CD8-positive, alpha-beta memory T cell (primary cell): ENCODE measurements at regions not wholly inside any gene's neighbourhood (a gene's known extent, or its start where the extent isn't known, plus 50 kb on each side); places are given as distances from the start of the nearest gene placed in this dataset.

Experiments used
- CTCF ChIA-PET: fragments of 350-600 bp; sonication (Branson Sonifier 250); formaldehyde crosslinking; loops from one replicate; lab custom pipeline; 2021; ENCODE audit warnings: antibody characterized with exemption; lab: Charles Lee
- POLR2A ChIA-PET: fragments of 350-600 bp; sonication (Branson Sonifier 250); formaldehyde crosslinking; loops from one replicate; lab custom pipeline; 2021; ENCODE audit warnings: antibody characterized with exemption; lab: Charles Lee
- DNase-seq, 5 donors: peaks; one replicate each; pipeline versions ENCODE4 v3.0.0 to v3.0.0-alpha.2; 2020 to 2022; ENCODE audit warnings: mixed read lengths in 1 of 5
- H3K27ac ChIP-seq: one replicate; pipeline ENCODE4 v1.7.0; 2013; ENCODE audit warnings: low read depth, mild to moderate bottlenecking, low read length, moderate library complexity
- H3K27me3 ChIP-seq: 2 replicates; pipeline ENCODE4 v1.7.0; 2013; ENCODE audit warnings: low read length, mild to moderate bottlenecking; ENCODE audit not compliant: insufficient read depth, poor library complexity, severe bottlenecking
- H3K36me3 ChIP-seq: 2 replicates; pipeline ENCODE4 v1.7.0; 2013; ENCODE audit warnings: mild to moderate bottlenecking, low read length, moderate library complexity; ENCODE audit not compliant: insufficient read depth
- H3K4me1 ChIP-seq: 2 replicates; pipeline ENCODE4 v1.7.0; 2013; ENCODE audit warnings: mild to moderate bottlenecking, low read length, moderate library complexity; ENCODE audit not compliant: insufficient read depth
- H3K4me3 ChIP-seq: 2 replicates; pipeline ENCODE4 v1.7.0; 2013; ENCODE audit warnings: mild to moderate bottlenecking, low read length
- H3K9me3 ChIP-seq: 2 replicates; pipeline ENCODE4 v1.7.0; 2013; ENCODE audit warnings: mild to moderate bottlenecking, low read length
- H3K27ac Mint-ChIP-seq, 8 donors: one replicate each; pipeline ENCODE4 v1.8.0; 2020 to 2021; ENCODE audit warnings: mixed read lengths in 8 of 8, mild to moderate bottlenecking in 6 of 8, inconsistent platforms in 3 of 8, moderate library complexity in 3 of 8
- H3K27me3 Mint-ChIP-seq, 2 donors: one replicate each; pipeline ENCODE4 v1.8.0; 2020 to 2021; ENCODE audit warnings: mixed read lengths in 2 of 2, mild to moderate bottlenecking in 1 of 2, moderate library complexity in 1 of 2
- H3K36me3 Mint-ChIP-seq, 3 donors: one replicate each; pipeline ENCODE4 v1.8.0; 2020 to 2021; ENCODE audit warnings: mixed read lengths in 3 of 3, inconsistent platforms in 1 of 3, mild to moderate bottlenecking in 1 of 3
- H3K4me1 Mint-ChIP-seq, 3 donors: one replicate each; pipeline ENCODE4 v1.8.0; 2020 to 2021; ENCODE audit warnings: mixed read lengths in 3 of 3, inconsistent platforms in 1 of 3, mild to moderate bottlenecking in 1 of 3
- H3K4me3 Mint-ChIP-seq, 7 donors: one replicate each; pipeline ENCODE4 v1.8.0; 2020 to 2021; ENCODE audit warnings: mixed read lengths in 7 of 7, mild to moderate bottlenecking in 6 of 7, moderate library complexity in 4 of 7, inconsistent platforms in 2 of 7
- H3K9me3 Mint-ChIP-seq, 5 donors: one replicate each; pipeline ENCODE4 v1.8.0; 2020 to 2022; ENCODE audit warnings: mixed read lengths in 5 of 5, mild to moderate bottlenecking in 3 of 5, moderate library complexity in 2 of 5, inconsistent platforms in 1 of 5

DNA sequence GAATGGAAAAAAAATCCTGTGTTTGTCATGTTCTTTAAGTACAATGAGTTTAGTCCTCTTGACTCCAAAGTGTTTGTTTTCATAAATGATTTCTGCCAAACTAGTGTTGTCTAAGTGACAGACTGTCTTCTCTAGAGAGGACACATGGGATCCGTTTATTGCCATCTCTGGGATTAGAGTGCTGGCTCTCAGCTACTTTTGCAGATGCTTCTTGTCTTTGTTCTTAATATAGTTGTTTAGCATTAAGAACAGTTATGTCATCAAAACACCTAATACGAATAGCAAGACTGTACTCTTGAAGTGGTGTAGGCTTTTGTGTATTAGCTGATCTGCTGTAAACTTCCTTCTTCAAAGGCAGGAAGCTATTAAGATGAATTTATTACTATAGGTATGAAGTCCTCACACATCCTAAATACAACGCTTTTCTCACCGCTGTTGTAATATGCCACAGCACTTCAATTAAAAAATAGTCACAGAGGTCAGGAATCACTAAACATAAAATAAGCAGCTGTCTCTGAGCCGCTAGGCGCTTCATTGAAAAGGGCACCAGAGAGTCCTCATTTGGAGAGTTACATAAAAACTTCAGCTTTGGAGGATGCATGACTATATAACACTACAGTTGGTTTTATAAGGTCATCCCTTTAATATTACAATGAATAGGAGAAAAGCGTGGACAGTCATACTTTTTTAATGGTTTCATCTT, 128.3 kb upstream of the ZNF385D start:
- H3K4me3 Mint-ChIP-seq = no peak overlapping the region
- CTCF ChIA-PET = no interaction called here
- Histone ChIP-seq H3K27ac (no peak overlapping the region), H3K9me3 (no peaks in the 10 kb centered on the region), H3K36me3 (no peaks in the 10 kb centered on the region), H3K4me3 (no peak overlapping the region), H3K27me3 (no peaks in the 10 kb centered on the region), H3K4me1 (no peaks in the 10 kb centered on the region)
- H3K27me3 Mint-ChIP-seq = no peaks in the 10 kb centered on the region
- peaks cover 3 to 21% (median 10%) of the 10 kb centered on the region in 5 donors for H3K9me3 Mint-ChIP-seq
- no peak overlapping the region for H3K27ac Mint-ChIP-seq
- no peaks in the 10 kb centered on the region for H3K36me3 Mint-ChIP-seq
- H3K4me1 Mint-ChIP-seq = no peaks in the 10 kb centered on the region
- no peak for DNase-seq
- POLR2A ChIA-PET = no interaction called here

DNA sequence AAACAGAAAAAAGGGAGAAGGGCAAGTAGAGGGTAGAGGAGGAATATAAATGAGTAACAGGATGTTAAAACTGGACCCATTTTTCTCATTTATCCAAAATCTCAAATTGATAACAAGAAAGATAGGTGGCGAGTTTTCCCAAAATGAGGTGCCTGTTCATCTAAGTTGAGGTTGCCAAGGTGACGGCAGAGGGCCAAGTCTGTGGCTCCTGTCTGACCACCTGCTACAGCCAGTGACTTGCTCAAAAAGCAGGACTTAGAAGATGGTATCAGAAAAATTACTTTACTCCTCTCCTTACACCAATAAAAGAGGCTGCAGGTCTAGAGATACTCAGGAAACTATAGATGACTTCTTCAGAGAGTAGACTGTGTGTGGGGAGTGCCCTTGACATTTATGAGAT, 137.6 kb upstream of the ZNF385D start:
- H3K4me3 ChIP-seq = no peak overlapping the region
- no peak for DNase-seq
- H3K4me1 ChIP-seq = no peaks in the 10 kb centered on the region
- H3K27ac ChIP-seq = no peak overlapping the region
- peaks cover 6 to 24% (median 10%) of the 10 kb centered on the region in 5 donors for H3K9me3 Mint-ChIP-seq
- H3K36me3 ChIP-seq = no peaks in the 10 kb centered on the region
- H3K27me3 Mint-ChIP-seq = no peaks in the 10 kb centered on the region
- H3K4me1 Mint-ChIP-seq = no peaks in the 10 kb centered on the region
- no peaks in the 10 kb centered on the region for H3K27me3 ChIP-seq
- ChIA-PET CTCF (no interaction called here), POLR2A (no interaction called here)
- H3K27ac Mint-ChIP-seq = no peak overlapping the region
- no peaks in the 10 kb centered on the region for H3K36me3 Mint-ChIP-seq
- no peak overlapping the region for H3K4me3 Mint-ChIP-seq
- no peaks in the 10 kb centered on the region for H3K9me3 ChIP-seq

DNA sequence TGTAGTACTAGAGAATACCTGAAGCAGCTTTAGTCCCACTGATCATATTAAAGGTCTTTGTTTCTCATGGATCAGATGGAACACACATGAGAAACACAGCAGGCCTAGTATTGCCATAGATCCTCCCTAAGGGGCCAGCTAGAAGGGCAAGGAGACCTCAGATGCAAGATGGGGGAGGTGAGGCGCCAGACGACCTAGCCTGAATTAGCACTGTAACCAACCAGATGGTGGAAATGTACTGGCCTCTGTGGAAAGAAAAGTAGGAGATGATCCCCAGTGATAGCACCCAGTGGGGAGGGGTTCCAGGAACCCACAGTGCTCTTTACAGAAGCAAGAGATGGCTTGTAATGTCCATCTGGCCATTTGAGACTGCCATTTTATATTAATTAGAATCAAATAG, 138.2 kb upstream of the ZNF385D start:
- H3K27me3 ChIP-seq = no peaks in the 10 kb centered on the region
- H3K4me3 Mint-ChIP-seq = no peak overlapping the region

DNA sequence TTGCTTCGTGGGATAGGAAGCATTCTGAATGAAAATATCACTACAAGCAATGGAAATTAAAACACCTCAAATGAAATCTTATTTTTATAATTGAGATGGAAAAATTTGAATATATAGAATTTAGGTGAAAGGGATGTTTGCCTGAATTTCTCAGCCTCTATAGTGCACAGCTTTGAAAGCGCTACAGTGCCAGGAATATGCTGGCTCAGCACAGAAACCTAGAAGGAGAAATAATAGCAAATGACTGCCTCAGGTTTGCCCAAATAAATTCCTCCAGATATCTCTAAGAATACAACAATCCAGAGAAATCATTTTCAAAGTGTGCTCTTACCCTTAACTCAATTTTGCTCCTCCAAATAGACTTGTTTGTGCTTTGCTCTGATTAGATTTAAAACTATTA, 141.1 kb upstream of the ZNF385D start:
- POLR2A ChIA-PET = no interaction called here
- H3K4me3 Mint-ChIP-seq = no peak overlapping the region
- DNase-seq = no peak
- no peak overlapping the region for H3K27ac Mint-ChIP-seq
- H3K27me3 Mint-ChIP-seq = no peaks in the 10 kb centered on the region
- peaks cover 0 to 1% (median 0%) of the 10 kb centered on the region in 3 donors for H3K36me3 Mint-ChIP-seq
- Histone ChIP-seq H3K36me3 (no peaks in the 10 kb centered on the region), H3K4me1 (no peaks in the 10 kb centered on the region), H3K9me3 (no peaks in the 10 kb centered on the region), H3K27ac (no peak overlapping the region), H3K27me3 (no peaks in the 10 kb centered on the region), H3K4me3 (no peak overlapping the region)
- no peaks in the 10 kb centered on the region for H3K4me1 Mint-ChIP-seq
- CTCF ChIA-PET = no interaction called here
- peaks cover 4 to 32% (median 13%) of the 10 kb centered on the region in 5 donors for H3K9me3 Mint-ChIP-seq

More for the DNA sequence above, 138.2 kb upstream of the ZNF385D start:
- CTCF ChIA-PET = no interaction called here
- POLR2A ChIA-PET = no interaction called here
- Mint-ChIP-seq H3K27ac (no peak overlapping the region), H3K36me3 (no peaks in the 10 kb centered on the region), H3K9me3 (peaks cover 6 to 27% (median 10%) of the 10 kb centered on the region in 5 donors), H3K27me3 (no peaks in the 10 kb centered on the region), H3K4me1 (no peaks in the 10 kb centered on the region)
- H3K4me1 ChIP-seq = no peaks in the 10 kb centered on the region
- DNase-seq = no peak
- H3K36me3 ChIP-seq = no peaks in the 10 kb centered on the region
- H3K4me3 ChIP-seq = no peak overlapping the region
- H3K27ac ChIP-seq = no peak overlapping the region
- H3K9me3 ChIP-seq = no peaks in the 10 kb centered on the region

DNA sequence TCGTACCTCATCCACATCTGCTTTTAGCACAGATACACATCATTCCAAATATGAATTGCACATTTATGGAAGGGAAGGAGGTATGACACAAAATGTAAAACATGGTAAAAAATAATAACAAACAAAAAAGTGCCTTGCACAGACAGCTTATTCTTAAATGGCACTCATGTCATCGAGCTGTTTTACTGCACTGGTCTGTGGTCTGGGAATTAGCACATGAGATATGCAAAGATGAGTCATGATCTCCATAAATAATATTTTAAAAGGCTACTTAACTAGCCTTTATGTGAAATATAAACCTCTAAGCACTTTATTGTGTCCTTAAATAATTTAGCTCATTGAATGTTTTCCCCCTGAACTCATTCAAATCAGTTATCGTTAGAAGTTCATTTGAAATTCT, 142.2 kb upstream of the ZNF385D start:
- H3K27ac Mint-ChIP-seq = no peak overlapping the region

DNA sequence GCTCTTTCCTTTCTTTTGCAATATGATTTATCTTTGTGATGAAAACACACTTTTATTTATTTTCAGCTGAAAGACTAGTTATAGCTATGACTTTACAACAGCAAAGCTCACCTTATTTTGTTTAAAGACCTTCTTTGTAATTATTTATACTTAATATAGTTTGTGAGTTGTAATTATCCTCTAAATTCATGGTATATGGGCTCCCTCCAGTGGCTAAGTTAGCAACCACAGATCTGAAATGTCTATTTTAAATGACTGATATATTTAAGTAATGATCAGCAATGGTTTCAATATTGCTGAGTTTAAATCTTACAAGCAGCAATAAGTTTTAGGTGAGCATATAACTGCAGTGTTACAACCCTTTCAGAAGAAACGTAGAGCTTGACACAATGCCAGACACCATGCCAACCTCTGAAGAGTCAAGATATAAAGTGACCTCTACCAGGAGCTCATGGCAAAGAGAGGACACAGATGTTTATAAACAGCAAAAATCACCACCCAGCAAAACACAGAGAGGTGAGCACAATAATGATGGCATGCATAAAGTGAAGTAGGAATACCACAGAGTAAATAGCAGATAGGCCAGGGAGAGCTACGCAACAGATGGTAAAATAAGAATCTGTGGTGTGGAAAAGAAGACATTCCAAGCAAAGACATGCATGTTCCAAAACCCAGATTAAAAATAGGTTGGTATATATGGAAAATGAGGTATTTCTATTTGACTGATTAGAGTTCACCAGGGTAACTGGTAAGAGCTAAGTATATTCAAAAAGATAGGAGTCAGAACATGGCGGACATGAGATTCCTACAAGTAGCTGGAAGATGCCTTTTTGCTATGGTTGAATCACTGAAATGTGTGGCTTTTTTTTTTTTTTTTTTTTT, 143.7 kb upstream of the ZNF385D start:
- Mint-ChIP-seq H3K27me3 (no peaks in the 10 kb centered on the region), H3K27ac (no peak overlapping the region), H3K9me3 (peaks cover 6 to 30% (median 10%) of the 10 kb centered on the region in 5 donors), H3K4me1 (no peaks in the 10 kb centered on the region), H3K36me3 (peaks cover 0 to 1% (median 0%) of the 10 kb centered on the region in 3 donors), H3K4me3 (no peak overlapping the region)
- Histone ChIP-seq H3K36me3 (no peaks in the 10 kb centered on the region), H3K9me3 (no peaks in the 10 kb centered on the region), H3K27ac (no peak overlapping the region), H3K4me1 (no peaks in the 10 kb centered on the region), H3K4me3 (no peak overlapping the region), H3K27me3 (no peaks in the 10 kb centered on the region)
- POLR2A ChIA-PET = no interaction called here
- CTCF ChIA-PET = no interaction called here
- DNase-seq = no peak

More for the DNA sequence above, 142.2 kb upstream of the ZNF385D start:
- no peak overlapping the region for H3K4me3 Mint-ChIP-seq
- no peaks in the 10 kb centered on the region for H3K27me3 Mint-ChIP-seq
- Histone ChIP-seq H3K9me3 (no peaks in the 10 kb centered on the region), H3K4me3 (no peak overlapping the region), H3K27ac (no peak overlapping the region), H3K4me1 (no peaks in the 10 kb centered on the region), H3K27me3 (no peaks in the 10 kb centered on the region), H3K36me3 (no peaks in the 10 kb centered on the region)
- CTCF ChIA-PET = no interaction called here
- H3K9me3 Mint-ChIP-seq = peaks cover 6 to 28% (median 12%) of the 10 kb centered on the region in 5 donors
- H3K36me3 Mint-ChIP-seq = peaks cover 0 to 1% (median 0%) of the 10 kb centered on the region in 3 donors
- POLR2A ChIA-PET = no interaction called here
- no peak for DNase-seq
- no peaks in the 10 kb centered on the region for H3K4me1 Mint-ChIP-seq

DNA sequence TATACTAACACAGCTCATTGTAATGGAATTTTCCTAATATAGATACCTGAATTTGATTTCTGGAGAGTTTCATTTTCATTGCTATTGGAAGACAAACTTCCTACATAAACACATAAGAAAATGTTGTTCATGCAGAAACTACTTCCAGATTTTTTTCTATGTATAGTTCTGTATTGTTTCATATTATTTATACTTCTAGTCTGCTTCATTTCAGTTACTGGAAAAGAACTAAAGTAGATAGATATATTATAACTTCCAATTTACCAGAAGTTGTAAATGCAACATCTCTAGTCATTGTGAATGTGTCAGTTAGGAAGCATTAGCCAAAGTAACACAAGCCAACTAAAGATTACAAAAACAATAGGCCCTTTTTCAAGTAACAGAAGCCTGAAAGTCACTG, 147.3 kb upstream of the ZNF385D start:
- ChIA-PET CTCF (no interaction called here), POLR2A (no interaction called here)
- H3K4me1 Mint-ChIP-seq = no peaks in the 10 kb centered on the region
- Histone ChIP-seq H3K4me1 (no peaks in the 10 kb centered on the region), H3K4me3 (no peak overlapping the region), H3K9me3 (no peaks in the 10 kb centered on the region), H3K36me3 (no peaks in the 10 kb centered on the region), H3K27me3 (no peaks in the 10 kb centered on the region), H3K27ac (no peak overlapping the region)
- H3K27ac Mint-ChIP-seq = no peak overlapping the region
- no peak for DNase-seq
- H3K9me3 Mint-ChIP-seq = peaks cover 2 to 39% (median 9%) of the 10 kb centered on the region in 5 donors
- peaks cover 0 to 1% (median 0%) of the 10 kb centered on the region in 3 donors for H3K36me3 Mint-ChIP-seq
- no peak overlapping the region for H3K4me3 Mint-ChIP-seq
- no peaks in the 10 kb centered on the region for H3K27me3 Mint-ChIP-seq

DNA sequence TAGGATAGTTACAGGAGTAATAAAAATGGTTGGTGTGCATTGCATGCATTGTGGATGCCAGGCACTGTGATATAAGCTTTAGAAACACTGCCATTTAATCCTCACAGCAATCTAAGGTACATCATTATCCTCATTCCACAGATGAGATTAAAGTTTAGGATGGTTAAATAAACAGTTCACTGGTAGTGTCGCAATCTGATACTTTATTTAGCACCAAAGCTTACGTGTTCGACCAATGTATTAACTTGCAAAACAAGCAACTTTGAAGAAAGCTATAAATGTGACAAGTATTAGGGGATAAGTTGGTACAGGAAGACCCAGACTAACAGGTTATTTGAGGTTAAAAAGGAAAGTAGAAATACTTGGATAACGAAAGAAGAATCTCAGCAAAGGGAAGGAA, 150.5 kb upstream of the ZNF385D start:
- no peak overlapping the region for H3K4me3 ChIP-seq
- no peak for DNase-seq
- ChIA-PET POLR2A (no interaction called here), CTCF (no interaction called here)
- H3K4me1 Mint-ChIP-seq = no peaks in the 10 kb centered on the region
- H3K27me3 ChIP-seq = no peaks in the 10 kb centered on the region
- H3K27me3 Mint-ChIP-seq = no peaks in the 10 kb centered on the region
- no peak overlapping the region for H3K27ac Mint-ChIP-seq
- H3K36me3 Mint-ChIP-seq = no peaks in the 10 kb centered on the region
- H3K9me3 Mint-ChIP-seq = peaks cover 2 to 31% (median 5%) of the 10 kb centered on the region in 5 donors
- H3K9me3 ChIP-seq = no peaks in the 10 kb centered on the region
- H3K4me3 Mint-ChIP-seq = no peak overlapping the region
- H3K36me3 ChIP-seq = no peaks in the 10 kb centered on the region
- no peaks in the 10 kb centered on the region for H3K4me1 ChIP-seq
- no peak overlapping the region for H3K27ac ChIP-seq
